WTC11 (cell line): ENCODE measurements at regions not wholly inside any gene's neighbourhood (a gene's known extent, or its start where the extent isn't known, plus 50 kb on each side); places are given as distances from the start of the nearest gene placed in this dataset.

Source experiments
- ATAC-seq: fragments of 200-7000 bp; cut with Tn5 transposase; 2 replicates; pipeline ENCODE4 v1.10.0; 2021; ENCODE audit warnings: mild to moderate bottlenecking, moderate library complexity
- CTCF ChIA-PET: fragments of 300-600 bp; sonication (Branson Sonifier 250); formaldehyde crosslinking; loops from one replicate; lab custom pipeline; 2021; ENCODE audit warnings: antibody characterized with exemption; lab: Charles Lee
- POLR2A ChIA-PET: fragments of 350-600 bp; sonication (Branson Sonifier 250); formaldehyde crosslinking; loops from one replicate; lab custom pipeline; 2021; ENCODE audit warnings: antibody characterized with exemption; lab: Charles Lee
- DNase-seq: peaks from one replicate; pipeline ENCODE4 v3.0.0; 2021; ENCODE audit warnings: low spot score
- H3K27ac Mint-ChIP-seq: 2 replicates; pipeline ENCODE4 v1.8.0; 2021; ENCODE audit warnings: mixed read lengths
- H3K27me3 Mint-ChIP-seq: 2 replicates; pipeline ENCODE4 v1.8.0; 2021; ENCODE audit warnings: low read depth, mild to moderate bottlenecking, moderate library complexity, mixed read lengths
- H3K36me3 Mint-ChIP-seq: 2 replicates; pipeline ENCODE4 v1.8.0; 2021; ENCODE audit warnings: mixed read lengths
- H3K4me1 Mint-ChIP-seq: 2 replicates; pipeline ENCODE4 v1.8.0; 2022; ENCODE audit warnings: mixed read lengths
- H3K4me3 Mint-ChIP-seq: 2 replicates; pipeline ENCODE4 v1.8.0; 2021; ENCODE audit warnings: mild to moderate bottlenecking, moderate library complexity, mixed read lengths
- H3K9me3 Mint-ChIP-seq: 2 replicates; pipeline ENCODE4 v1.8.0; 2021; ENCODE audit warnings: mixed read lengths
- CREM ChIP-seq: sonication (generic); formaldehyde crosslinking; IDR thresholded peaks from 2 replicates; pipeline ENCODE4 v1.8.1; 2022; ENCODE audit warnings: mild to moderate bottlenecking, missing genetic modification reagents, moderate library complexity
- ESRRA ChIP-seq: sonication (generic); formaldehyde crosslinking; IDR thresholded peaks from 2 replicates; pipeline ENCODE4 v1.8.1; 2022; ENCODE audit warnings: mild to moderate bottlenecking, missing genetic modification reagents, borderline replicate concordance
- FOXJ3 ChIP-seq: sonication (generic); formaldehyde crosslinking; IDR thresholded peaks from 2 replicates; pipeline ENCODE4 v1.9.0; 2021; ENCODE audit warnings: missing genetic modification reagents, mild to moderate bottlenecking, borderline replicate concordance
- FOXP1 ChIP-seq: sonication (generic); formaldehyde crosslinking; IDR thresholded peaks from 2 replicates; pipeline ENCODE4 v1.8.0; 2022; ENCODE audit warnings: missing genetic modification reagents, mild to moderate bottlenecking, moderate library complexity, borderline replicate concordance
- GABPB1 ChIP-seq: sonication (generic); formaldehyde crosslinking; IDR thresholded peaks from 2 replicates; pipeline ENCODE4 v1.8.1; 2023; ENCODE audit warnings: mild to moderate bottlenecking, missing genetic modification reagents
- NR1H2 ChIP-seq: sonication (generic); formaldehyde crosslinking; IDR thresholded peaks from 2 replicates; pipeline ENCODE4 v1.9.0; 2021; ENCODE audit warnings: mild to moderate bottlenecking, moderate library complexity, missing genetic modification reagents
- NR3C1 ChIP-seq: sonication (generic); formaldehyde crosslinking; conservative IDR thresholded peaks from 2 replicates; pipeline ENCODE4 v1.8.1; 2023; ENCODE audit warnings: low read depth, mild to moderate bottlenecking, missing genetic modification reagents
- RELA ChIP-seq: sonication (generic); formaldehyde crosslinking; IDR thresholded peaks from 2 replicates; pipeline ENCODE4 v1.8.1; 2022; ENCODE audit warnings: missing genetic modification reagents, mild to moderate bottlenecking, borderline replicate concordance
- RORB ChIP-seq: fragments of 250-450 bp; sonication (Bioruptor Pico); IDR thresholded peaks from 2 replicates; pipeline ENCODE4 v1.9.0; 2021; ENCODE audit warnings: mild to moderate bottlenecking
- TP53 ChIP-seq: sonication (generic); formaldehyde crosslinking; IDR thresholded peaks from 2 replicates; pipeline ENCODE4 v1.8.1; 2023; ENCODE audit warnings: mild to moderate bottlenecking, missing genetic modification reagents
- ZNF317 ChIP-seq: sonication (generic); formaldehyde crosslinking; IDR thresholded peaks from 2 replicates; pipeline ENCODE4 v1.8.1; 2023; ENCODE audit warnings: low read depth, mild to moderate bottlenecking, moderate library complexity, missing genetic modification reagents, borderline replicate concordance
- ZNF396 ChIP-seq: fragments of 250-450 bp; sonication (Bioruptor Pico); IDR thresholded peaks from 2 replicates; pipeline ENCODE4 v1.8.0; 2021; ENCODE audit warnings: mild to moderate bottlenecking, moderate library complexity, borderline replicate concordance
- ZNF416 ChIP-seq: fragments of 250-450 bp; sonication (Bioruptor Pico); IDR thresholded peaks from 2 replicates; pipeline ENCODE4 v1.9.0; 2021; ENCODE audit warnings: mild to moderate bottlenecking, inconsistent platforms
- TF ChIP-seq, protein P1 (sequence below): sonication (generic); formaldehyde crosslinking; IDR thresholded peaks from 2 replicates; pipeline ENCODE4 v1.8.1; 2023; ENCODE audit warnings: mild to moderate bottlenecking, missing genetic modification reagents, moderate library complexity
- TF ChIP-seq, protein P2 (sequence below): sonication (generic); formaldehyde crosslinking; IDR thresholded peaks from 2 replicates; pipeline ENCODE4 v1.8.1; 2023; ENCODE audit warnings: mild to moderate bottlenecking, missing genetic modification reagents, moderate library complexity
- TF ChIP-seq, protein P3 (sequence below): sonication (generic); formaldehyde crosslinking; IDR thresholded peaks from 2 replicates; pipeline ENCODE4 v1.8.1; 2023; ENCODE audit warnings: mild to moderate bottlenecking, missing genetic modification reagents, borderline replicate concordance
- TF ChIP-seq, protein P4 (sequence below): sonication (generic); formaldehyde crosslinking; IDR thresholded peaks from 2 replicates; pipeline ENCODE4 v1.8.0; 2022; ENCODE audit warnings: mild to moderate bottlenecking, missing genetic modification reagents
- TF ChIP-seq, protein P5 (sequence below): sonication (generic); formaldehyde crosslinking; IDR thresholded peaks from 2 replicates; pipeline ENCODE4 v1.8.0; 2022; ENCODE audit warnings: mild to moderate bottlenecking, missing genetic modification reagents
- TF ChIP-seq, protein P6 (sequence below): fragments of 250-450 bp; sonication (Bioruptor Pico); IDR thresholded peaks from 2 replicates; pipeline ENCODE4 v1.9.0; 2021; ENCODE audit warnings: mild to moderate bottlenecking
- TF ChIP-seq, protein P7 (sequence below): fragments of 250-450 bp; sonication (Bioruptor Pico); IDR thresholded peaks from 2 replicates; pipeline ENCODE4 v1.9.0; 2021; ENCODE audit warnings: moderate library complexity, mild to moderate bottlenecking, inconsistent platforms, borderline replicate concordance

DNA sequence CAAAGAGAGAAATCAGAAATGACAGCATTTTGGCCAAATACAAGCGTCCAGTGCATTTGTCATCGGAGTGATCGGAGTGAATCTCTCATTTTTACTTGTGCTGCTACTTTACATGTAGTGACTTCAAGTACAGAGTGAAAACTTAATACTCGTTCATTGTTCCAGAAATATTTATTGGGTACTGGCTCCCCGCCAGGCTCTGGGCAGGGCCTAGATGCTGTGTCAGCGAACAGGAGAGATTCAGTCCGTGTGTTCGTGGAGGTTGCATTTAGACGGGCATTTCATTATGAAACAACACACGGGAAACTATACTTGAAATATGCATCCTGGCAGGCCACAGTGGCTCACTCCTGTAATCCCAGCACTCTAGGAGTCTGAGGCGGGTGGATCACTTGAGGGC, 727.2 kb upstream of the RBFOX1 start:
- no peak for DNase-seq
- CTCF ChIA-PET: no interaction called here
- Mint-ChIP-seq H3K27ac (no peak overlapping the region), H3K9me3 (peaks cover 86% of the 10 kb centered on the region), H3K27me3 (peaks cover 16% of the 10 kb centered on the region), H3K4me3 (no peak overlapping the region), H3K36me3 (peaks cover 72% of the 10 kb centered on the region), H3K4me1 (no peaks in the 10 kb centered on the region)
- no peak for ATAC-seq
- POLR2A ChIA-PET: no interaction called here
- TF ChIP-seq, protein P1, sequence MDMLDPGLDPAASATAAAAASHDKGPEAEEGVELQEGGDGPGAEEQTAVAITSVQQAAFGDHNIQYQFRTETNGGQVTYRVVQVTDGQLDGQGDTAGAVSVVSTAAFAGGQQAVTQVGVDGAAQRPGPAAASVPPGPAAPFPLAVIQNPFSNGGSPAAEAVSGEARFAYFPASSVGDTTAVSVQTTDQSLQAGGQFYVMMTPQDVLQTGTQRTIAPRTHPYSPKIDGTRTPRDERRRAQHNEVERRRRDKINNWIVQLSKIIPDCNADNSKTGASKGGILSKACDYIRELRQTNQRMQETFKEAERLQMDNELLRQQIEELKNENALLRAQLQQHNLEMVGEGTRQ (CRISPR knock-in tag): no peak
- TF ChIP-seq TP53 (CRISPR knock-in tag): no peak

DNA sequence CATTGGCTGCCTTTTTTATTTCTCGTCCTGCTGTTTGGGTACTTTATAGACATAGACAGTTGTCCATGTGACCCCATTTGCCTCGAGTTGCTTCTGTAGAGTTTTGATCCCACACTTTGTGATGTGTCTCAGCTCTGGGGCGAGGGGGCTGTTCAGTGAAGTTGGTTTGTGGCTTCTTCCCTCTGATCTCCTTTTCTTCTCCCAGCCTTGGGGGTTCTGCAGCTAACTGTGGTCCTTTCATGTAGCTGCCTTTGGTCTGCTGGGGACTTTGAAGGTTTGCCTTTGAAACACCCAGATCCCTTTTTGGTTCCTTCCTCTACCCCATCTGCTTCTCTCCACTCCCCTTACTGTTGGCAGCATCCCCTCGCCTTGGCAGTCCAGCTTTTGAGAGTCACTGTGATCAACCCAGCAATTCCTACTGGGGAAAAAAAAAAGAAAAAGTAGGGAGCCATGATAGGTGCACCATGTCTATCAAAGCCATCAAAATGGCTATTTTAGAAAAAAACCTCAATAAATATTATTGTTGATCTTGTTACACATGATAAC, 728.8 kb upstream of the RBFOX1 start:
- no peaks in the 10 kb centered on the region for H3K4me1 Mint-ChIP-seq
- H3K27me3 Mint-ChIP-seq: peaks cover 16% of the 10 kb centered on the region
- no peak for ATAC-seq
- H3K9me3 Mint-ChIP-seq: peaks cover 90% of the 10 kb centered on the region
- ChIA-PET CTCF (no interaction called here), POLR2A (no interaction called here)
- H3K4me3 Mint-ChIP-seq: no peak overlapping the region
- no peak for TF ChIP-seq GABPB1
- TF ChIP-seq NR3C1 (CRISPR knock-in tag): no peak
- TF ChIP-seq FOXJ3 (CRISPR knock-in tag): no peak
- TF ChIP-seq ZNF416 (CRISPR knock-in tag): no peak
- TF ChIP-seq, protein P2, sequence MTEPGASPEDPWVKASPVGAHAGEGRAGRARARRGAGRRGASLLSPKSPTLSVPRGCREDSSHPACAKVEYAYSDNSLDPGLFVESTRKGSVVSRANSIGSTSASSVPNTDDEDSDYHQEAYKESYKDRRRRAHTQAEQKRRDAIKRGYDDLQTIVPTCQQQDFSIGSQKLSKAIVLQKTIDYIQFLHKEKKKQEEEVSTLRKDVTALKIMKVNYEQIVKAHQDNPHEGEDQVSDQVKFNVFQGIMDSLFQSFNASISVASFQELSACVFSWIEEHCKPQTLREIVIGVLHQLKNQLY (CRISPR knock-in tag): no peak
- TF ChIP-seq NR1H2: no peak
- TF ChIP-seq ZNF396 (CRISPR knock-in tag): no peak
- TF ChIP-seq RORB (CRISPR knock-in tag): no peak
- TF ChIP-seq, protein P3, sequence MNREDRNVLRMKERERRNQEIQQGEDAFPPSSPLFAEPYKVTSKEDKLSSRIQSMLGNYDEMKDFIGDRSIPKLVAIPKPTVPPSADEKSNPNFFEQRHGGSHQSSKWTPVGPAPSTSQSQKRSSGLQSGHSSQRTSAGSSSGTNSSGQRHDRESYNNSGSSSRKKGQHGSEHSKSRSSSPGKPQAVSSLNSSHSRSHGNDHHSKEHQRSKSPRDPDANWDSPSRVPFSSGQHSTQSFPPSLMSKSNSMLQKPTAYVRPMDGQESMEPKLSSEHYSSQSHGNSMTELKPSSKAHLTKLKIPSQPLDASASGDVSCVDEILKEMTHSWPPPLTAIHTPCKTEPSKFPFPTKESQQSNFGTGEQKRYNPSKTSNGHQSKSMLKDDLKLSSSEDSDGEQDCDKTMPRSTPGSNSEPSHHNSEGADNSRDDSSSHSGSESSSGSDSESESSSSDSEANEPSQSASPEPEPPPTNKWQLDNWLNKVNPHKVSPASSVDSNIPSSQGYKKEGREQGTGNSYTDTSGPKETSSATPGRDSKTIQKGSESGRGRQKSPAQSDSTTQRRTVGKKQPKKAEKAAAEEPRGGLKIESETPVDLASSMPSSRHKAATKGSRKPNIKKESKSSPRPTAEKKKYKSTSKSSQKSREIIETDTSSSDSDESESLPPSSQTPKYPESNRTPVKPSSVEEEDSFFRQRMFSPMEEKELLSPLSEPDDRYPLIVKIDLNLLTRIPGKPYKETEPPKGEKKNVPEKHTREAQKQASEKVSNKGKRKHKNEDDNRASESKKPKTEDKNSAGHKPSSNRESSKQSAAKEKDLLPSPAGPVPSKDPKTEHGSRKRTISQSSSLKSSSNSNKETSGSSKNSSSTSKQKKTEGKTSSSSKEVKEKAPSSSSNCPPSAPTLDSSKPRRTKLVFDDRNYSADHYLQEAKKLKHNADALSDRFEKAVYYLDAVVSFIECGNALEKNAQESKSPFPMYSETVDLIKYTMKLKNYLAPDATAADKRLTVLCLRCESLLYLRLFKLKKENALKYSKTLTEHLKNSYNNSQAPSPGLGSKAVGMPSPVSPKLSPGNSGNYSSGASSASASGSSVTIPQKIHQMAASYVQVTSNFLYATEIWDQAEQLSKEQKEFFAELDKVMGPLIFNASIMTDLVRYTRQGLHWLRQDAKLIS (CRISPR knock-in tag): no peak
- TF ChIP-seq, protein P4, sequence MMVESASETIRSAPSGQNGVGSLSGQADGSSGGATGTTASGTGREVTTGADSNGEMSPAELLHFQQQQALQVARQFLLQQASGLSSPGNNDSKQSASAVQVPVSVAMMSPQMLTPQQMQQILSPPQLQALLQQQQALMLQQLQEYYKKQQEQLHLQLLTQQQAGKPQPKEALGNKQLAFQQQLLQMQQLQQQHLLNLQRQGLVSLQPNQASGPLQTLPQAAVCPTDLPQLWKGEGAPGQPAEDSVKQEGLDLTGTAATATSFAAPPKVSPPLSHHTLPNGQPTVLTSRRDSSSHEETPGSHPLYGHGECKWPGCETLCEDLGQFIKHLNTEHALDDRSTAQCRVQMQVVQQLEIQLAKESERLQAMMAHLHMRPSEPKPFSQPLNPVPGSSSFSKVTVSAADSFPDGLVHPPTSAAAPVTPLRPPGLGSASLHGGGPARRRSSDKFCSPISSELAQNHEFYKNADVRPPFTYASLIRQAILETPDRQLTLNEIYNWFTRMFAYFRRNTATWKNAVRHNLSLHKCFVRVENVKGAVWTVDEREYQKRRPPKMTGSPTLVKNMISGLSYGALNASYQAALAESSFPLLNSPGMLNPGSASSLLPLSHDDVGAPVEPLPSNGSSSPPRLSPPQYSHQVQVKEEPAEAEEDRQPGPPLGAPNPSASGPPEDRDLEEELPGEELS (CRISPR knock-in tag): no peak
- TF ChIP-seq, protein P5, sequence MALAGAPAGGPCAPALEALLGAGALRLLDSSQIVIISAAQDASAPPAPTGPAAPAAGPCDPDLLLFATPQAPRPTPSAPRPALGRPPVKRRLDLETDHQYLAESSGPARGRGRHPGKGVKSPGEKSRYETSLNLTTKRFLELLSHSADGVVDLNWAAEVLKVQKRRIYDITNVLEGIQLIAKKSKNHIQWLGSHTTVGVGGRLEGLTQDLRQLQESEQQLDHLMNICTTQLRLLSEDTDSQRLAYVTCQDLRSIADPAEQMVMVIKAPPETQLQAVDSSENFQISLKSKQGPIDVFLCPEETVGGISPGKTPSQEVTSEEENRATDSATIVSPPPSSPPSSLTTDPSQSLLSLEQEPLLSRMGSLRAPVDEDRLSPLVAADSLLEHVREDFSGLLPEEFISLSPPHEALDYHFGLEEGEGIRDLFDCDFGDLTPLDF: no peak
- no peak for TF ChIP-seq ZNF317 (CRISPR knock-in tag)
- TF ChIP-seq RELA (CRISPR knock-in tag): no peak
- no peak for TF ChIP-seq FOXP1 (CRISPR knock-in tag)
- no peak for TF ChIP-seq ESRRA (CRISPR knock-in tag)
- no peak for TF ChIP-seq CREM (CRISPR knock-in tag)
- TF ChIP-seq, protein P6, sequence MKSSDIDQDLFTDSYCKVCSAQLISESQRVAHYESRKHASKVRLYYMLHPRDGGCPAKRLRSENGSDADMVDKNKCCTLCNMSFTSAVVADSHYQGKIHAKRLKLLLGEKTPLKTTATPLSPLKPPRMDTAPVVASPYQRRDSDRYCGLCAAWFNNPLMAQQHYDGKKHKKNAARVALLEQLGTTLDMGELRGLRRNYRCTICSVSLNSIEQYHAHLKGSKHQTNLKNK (CRISPR knock-in tag): no peak
- TF ChIP-seq, protein P7, sequence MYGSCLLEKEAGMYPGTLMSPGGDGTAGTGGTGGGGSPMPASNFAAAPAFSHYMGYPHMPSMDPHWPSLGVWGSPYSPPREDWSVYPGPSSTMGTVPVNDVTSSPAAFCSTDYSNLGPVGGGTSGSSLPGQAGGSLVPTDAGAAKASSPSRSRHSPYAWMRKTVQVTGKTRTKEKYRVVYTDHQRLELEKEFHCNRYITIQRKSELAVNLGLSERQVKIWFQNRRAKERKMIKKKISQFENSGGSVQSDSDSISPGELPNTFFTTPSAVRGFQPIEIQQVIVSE: no peak
- no peak overlapping the region for H3K27ac Mint-ChIP-seq
- no peak for DNase-seq
- peaks cover 76% of the 10 kb centered on the region for H3K36me3 Mint-ChIP-seq
